HG03378 (cell line): ENCODE measurements at regions not wholly inside any gene's neighbourhood (a gene's known extent, or its start where the extent isn't known, plus 50 kb on each side); places are given as distances from the start of the nearest gene placed in this dataset.
"Not testable (repeated sequence)": the region's sequence is repeated elsewhere in the genome, so short reads cannot be mapped to it uniquely, and the experiment has no call there.

Source experiments
- ATAC-seq: cut with Tn5 transposase; IDR thresholded peaks from one replicate; pipeline ENCODE4 v1.9.1; 2021; ENCODE audit warnings: mild to moderate bottlenecking, moderate library complexity; ENCODE audit not compliant: unreplicated experiment

- ATAC-seq = no peak
These were observed 144.6 kb upstream of the ZPLD1 start for GRCh38 chr3:102290241-102290640.

DNA sequence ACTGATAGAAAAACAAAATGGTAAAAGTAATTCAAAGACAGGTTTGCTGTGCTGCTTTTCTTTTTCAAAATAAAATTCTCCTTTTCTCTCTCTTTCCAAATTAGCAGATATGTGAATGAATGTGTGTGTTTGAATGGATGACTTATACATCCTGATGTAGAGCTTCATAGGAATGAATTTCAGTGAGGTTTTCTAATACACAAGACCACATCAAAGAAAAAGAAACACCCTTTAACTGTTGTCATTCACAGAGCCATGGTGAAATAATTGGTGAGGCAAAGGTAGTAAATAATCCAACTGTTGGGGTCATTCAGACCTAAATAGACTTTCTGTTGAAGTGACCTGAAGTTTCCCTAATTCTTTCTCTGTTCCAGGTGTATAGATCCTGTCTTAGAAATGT, 139.1 kb upstream of the ZPLD1 start:
- no peak for ATAC-seq

- ATAC-seq = no peak
These were observed 137.7 kb upstream of the ZPLD1 start for GRCh38 chr3:102297072-102297658.

DNA sequence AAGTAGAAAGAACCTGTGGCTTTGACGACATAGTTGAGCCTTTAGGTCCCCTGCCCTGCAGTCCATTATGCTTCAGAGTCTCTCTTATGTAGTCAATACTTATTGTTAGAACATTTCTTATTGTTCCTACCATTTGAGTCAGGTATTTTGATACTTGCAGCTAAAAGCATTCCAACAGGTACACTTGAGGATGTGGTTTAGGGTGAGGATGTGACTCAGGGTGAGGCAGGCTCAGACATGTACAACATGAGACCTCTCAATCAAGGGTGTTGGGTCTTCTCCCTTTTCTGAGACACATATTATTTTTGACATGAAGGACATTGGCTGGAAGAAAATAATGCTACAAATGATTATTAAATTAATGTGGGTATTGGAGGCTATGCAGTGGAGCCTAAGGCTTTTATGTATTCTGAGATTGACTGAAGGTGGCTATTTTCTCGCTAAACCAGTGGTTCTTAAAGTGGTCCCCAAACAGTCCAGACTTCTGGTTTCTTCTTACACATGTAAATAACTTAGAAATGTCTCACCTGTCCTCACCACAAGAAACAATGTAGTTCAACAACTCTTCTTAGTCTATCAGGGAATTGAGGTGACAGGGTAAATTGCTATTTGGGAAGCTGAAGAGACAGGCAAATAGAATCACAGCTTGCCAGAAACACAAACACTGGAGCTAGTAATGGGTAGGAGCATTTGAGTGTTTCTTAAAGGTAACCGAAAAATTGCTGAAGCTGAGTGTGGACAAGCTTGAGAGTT, 135.5 kb upstream of the ZPLD1 start:
- peak; percentile 60 for ATAC-seq

DNA sequence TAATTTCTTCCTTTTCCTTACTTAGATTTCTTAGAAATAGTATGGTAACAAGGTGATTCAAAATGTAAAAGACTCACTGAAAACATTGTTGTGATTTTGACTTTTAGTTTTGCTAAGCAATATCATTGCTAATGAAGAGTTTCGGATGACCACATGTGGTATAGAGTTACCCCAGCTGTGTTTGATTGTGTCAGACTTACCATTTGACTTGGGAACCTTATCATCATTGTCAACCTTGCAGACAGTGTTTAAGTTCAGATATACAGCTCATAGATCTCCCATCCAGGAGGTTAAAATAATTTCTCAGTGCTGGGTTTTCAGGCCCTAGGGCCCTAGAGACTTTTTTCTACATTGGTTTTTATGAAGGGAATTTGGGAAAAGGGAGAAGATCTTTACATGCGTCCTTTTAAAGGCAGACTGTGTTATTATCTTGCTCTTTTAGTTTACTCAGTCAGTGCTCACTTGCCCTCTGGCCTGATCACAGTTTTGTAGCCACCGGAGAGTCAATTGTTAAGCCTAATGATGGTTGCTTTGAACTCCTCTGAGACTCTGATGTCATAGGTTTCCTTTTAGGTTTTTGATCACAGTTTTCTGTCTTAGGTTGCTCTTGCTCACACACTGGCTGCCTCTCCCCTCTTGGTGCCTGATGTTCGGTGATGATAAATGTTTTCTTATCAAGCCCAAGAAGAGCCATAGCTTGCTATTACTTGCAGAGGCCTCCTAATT, 133.5 kb upstream of the ZPLD1 start:
- no peak for ATAC-seq

DNA sequence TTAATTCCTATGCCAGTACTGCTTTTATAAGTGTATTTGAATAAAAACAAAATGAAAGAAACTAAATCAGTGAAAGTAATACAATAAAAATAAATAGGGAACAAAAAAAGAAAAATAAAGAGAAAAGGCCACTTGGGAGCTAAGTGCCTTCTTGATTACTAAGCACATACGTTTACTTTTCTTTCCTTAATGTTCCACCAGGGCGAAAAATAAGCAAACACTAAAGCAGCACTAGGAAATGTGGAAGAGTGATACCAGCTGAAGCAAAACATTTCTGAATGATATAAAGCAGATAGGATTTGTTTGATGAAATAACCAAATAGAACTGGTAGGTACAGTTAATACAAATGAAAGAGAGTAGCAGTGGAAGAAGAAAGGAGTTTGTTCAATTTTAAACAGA, 132.8 kb upstream of the ZPLD1 start:
- ATAC-seq = no peak

DNA sequence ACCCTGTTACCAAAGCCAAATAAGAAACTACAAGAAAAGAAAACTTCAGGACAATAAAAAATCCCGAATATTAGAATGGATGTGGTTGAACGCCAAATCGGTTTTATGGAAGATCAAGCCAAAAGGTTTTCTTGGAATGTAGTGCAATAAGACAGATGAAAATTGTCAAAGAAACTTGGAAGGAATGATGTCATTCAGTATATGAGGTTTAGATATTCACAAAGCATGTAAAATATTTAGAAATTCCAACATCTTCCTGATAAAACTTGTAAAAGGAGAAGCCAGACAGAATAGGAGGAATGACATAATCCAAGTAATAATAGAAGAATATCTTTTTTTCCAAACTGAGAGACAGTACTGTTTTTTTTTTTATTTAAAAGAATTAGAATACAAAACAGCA, 130.3 kb upstream of the ZPLD1 start:
- ATAC-seq = no peak

- ATAC-seq = no peak
These were observed 127.4 kb upstream of the ZPLD1 start for GRCh38 chr3:102307442-102307841.

DNA sequence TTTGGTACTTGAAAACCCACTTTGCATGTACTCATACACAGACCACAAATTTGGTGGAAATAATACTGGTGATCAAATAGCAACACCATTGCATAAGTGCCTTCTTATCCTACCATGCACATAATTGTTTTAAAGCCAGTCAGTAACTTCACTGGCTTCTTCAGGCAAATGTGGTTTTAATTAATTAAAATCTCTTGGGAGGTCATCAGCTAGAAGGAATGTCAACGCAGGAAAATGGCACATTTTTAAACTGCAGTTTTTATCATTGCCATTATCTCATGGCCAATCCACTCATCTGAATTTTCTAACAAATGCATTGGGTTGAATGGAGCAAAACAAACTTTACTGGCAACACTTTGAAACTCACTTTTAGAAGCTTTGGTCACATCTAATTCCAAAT, 105.7 kb upstream of the ZPLD1 start:
- ATAC-seq = no peak

DNA sequence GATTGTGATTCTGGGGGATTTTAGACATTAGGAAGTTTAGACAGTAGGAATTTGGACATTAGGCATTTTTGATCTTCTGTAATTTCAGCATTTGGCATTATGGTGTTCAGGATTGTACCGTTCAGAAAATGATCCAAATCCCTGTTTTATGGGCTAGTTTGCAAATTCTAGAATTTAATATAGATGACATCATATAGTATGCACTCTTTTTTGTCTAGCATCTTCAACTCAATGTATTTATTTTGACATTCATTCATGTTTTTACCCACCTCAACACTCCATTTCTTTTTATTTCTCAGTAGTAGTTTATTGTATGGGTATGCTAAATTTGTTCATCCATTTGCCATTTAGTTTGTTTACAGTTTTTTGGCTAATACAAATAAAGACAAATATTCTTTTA, 105.3 kb upstream of the ZPLD1 start:
- no peak for ATAC-seq

DNA sequence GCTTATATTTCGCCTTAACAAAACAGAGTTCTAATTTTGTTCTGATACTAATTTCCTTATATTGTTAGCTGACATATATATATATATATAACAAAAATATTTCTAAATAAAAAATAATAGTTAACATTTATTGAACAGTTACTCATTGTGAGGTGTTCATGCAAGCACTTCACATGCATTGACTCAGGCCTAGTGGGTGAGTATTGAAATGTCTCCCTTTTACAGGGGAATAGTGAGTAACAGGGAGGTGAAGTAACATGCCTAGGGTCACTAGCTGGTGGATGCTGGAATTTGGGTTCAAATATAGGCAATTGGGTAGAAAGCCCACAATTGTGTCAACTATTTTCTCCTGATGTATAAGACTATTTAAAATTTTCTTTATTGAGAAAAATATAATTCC, 102.6 kb upstream of the ZPLD1 start:
- no peak for ATAC-seq

- no peak for ATAC-seq
These were observed 101.9 kb upstream of the ZPLD1 start for GRCh38 chr3:102332934-102333333.

DNA sequence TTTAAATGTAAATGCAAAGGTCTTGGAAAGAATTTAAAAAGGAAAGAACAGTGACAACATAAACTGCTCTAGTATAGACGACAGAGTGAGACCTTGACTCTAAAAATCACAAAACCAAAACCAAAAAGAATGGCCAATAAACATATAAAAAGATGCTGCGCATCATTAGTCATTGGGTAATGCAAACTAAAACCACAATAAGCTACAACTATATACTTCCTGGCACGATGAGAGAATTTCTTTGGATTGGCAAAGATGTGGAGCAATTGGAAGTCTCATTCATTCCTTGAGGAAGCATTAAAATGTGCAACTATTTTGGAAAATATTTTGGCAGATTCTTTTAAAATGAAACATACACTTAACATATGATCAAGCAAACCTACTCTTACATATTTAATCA, 98.7 kb upstream of the ZPLD1 start:
- no peak for ATAC-seq

- ATAC-seq = no peak
These were observed 95.1 kb upstream of the ZPLD1 start for GRCh38 chr3:102339671-102340070.

DNA sequence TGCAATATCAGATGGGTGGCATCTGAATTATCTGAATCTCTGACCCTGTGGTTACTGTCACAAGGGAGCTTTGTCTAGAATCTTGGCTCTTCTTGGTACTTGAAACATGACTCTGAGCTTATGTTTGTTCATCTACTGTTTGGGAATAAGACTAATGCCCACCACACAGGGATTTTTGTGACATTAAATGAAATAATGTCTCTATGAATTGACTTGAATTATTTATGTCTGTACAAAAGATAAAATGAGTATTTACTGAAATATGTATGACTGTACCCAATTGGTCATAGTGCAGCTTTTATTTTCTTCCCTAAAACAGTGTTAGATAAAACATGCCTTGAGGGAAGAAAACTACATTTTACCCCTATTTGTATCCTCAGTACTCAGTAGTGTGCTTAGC, 87.9 kb upstream of the ZPLD1 start:
- ATAC-seq = no peak

GRCh38 chr3:102348904-102349303, 85.9 kb upstream of the ZPLD1 start:
- no peak for ATAC-seq

- no peak for ATAC-seq
These were observed 81.7 kb upstream of the ZPLD1 start for GRCh38 chr3:102353148-102353547.

- ATAC-seq = peak; percentile 65
These were observed 81.0 kb upstream of the ZPLD1 start for GRCh38 chr3:102353805-102354204.

GRCh38 chr3:102354818-102355515, 79.8 kb upstream of the ZPLD1 start:
- no peak for ATAC-seq

- no peak for ATAC-seq
These were observed 78.3 kb upstream of the ZPLD1 start for GRCh38 chr3:102356506-102356905.

GRCh38 chr3:102357313-102357712, 77.5 kb upstream of the ZPLD1 start:
- ATAC-seq = not testable (repeated sequence)
